ENCODE measurements at regions not wholly inside any gene's neighbourhood (a gene's known extent, or its start where the extent isn't known, plus 50 kb on each side); places are given as distances from the start of the nearest gene placed in this dataset.

- H3K27me3 Mint-ChIP-seq (ENCODE audit: insufficient read depth): peaks cover 5% of the 10 kb centered on the region
- H3K4me1 Mint-ChIP-seq: no peaks in the 10 kb centered on the region
- no peak for TF ChIP-seq CTCF (conservative IDR thresholded peaks at IDR 0.05)
- H3K4me3 Mint-ChIP-seq: no peak overlapping the region
- DNase-seq: peak; percentile 30
- no peak overlapping the region for H3K4me3 ChIP-seq (ENCODE audit: low read length)
- no peaks in the 10 kb centered on the region for H3K27me3 ChIP-seq (ENCODE audit: control insufficient read depth, insufficient read depth, low read length, poor library complexity, severe bottlenecking)
- H3K27ac Mint-ChIP-seq: no peak overlapping the region
- H3K9ac ChIP-seq (ENCODE audit: extremely low read depth, low read length, poor library complexity, severe bottlenecking): no peak overlapping the region
- H3K9me3 ChIP-seq (ENCODE audit: control insufficient read depth, low read length): no peaks in the 10 kb centered on the region
- peaks cover 6% of the 10 kb centered on the region for H3K9me3 Mint-ChIP-seq
- no peaks in the 10 kb centered on the region for H3K36me3 Mint-ChIP-seq (ENCODE audit: low read depth)
- 85 to 88% methylated on average over 8 to 12 of the region's 12 CpGs for WGBS, 2 experiments (ENCODE audit: insufficient coverage in 1 of 2, insufficient read length in 1 of 2)
- H3K36me3 ChIP-seq (ENCODE audit: control insufficient read depth, insufficient read depth, low read length): no peaks in the 10 kb centered on the region
- H3K4me1 ChIP-seq (ENCODE audit: control insufficient read depth, insufficient read depth, low read length): no peaks in the 10 kb centered on the region
- no peak overlapping the region for H3K27ac ChIP-seq (ENCODE audit: low read depth, low read length)
Measured at GRCh38 chr5:178797101-178797521, 62.6 kb upstream of the ZNF354B start.

- WGBS, 2 experiments (ENCODE audit: insufficient coverage in 1 of 2, insufficient read length in 1 of 2): 84 to 90% methylated on average over 15 to 17 of the region's 17 CpGs
Measured at GRCh38 chr5:178796165-178796945, 63.4 kb upstream of the ZNF354B start.

GRCh38 chr5:178794433-178794832, 64.0 kb upstream of the ZNF354A start:
- Histone ChIP-seq H3K4me3 (ENCODE audit: low read length) (no peak overlapping the region), H3K9ac (ENCODE audit: extremely low read depth, low read length, poor library complexity, severe bottlenecking) (no peak overlapping the region), H3K27me3 (ENCODE audit: control insufficient read depth, insufficient read depth, low read length, poor library complexity, severe bottlenecking) (no peaks in the 10 kb centered on the region), H3K4me1 (ENCODE audit: control insufficient read depth, insufficient read depth, low read length) (no peaks in the 10 kb centered on the region), H3K27ac (ENCODE audit: low read depth, low read length) (no peak overlapping the region), H3K36me3 (ENCODE audit: control insufficient read depth, insufficient read depth, low read length) (no peaks in the 10 kb centered on the region), H3K9me3 (ENCODE audit: control insufficient read depth, low read length) (peaks cover 3% of the 10 kb centered on the region)
- Mint-ChIP-seq H3K4me3 (no peak overlapping the region), H3K9me3 (peaks cover under 1% of the 10 kb centered on the region), H3K27me3 (ENCODE audit: insufficient read depth) (peaks cover 5% of the 10 kb centered on the region), H3K4me1 (no peaks in the 10 kb centered on the region), H3K27ac (no peak overlapping the region), H3K36me3 (ENCODE audit: low read depth) (no peaks in the 10 kb centered on the region)
- no peak for TF ChIP-seq CTCF (conservative IDR thresholded peaks at IDR 0.05)
- WGBS, 2 experiments (ENCODE audit: insufficient coverage in 1 of 2, insufficient read length in 1 of 2): 92 to 95% methylated on average over 16 of the region's 16 CpGs
- no peak for DNase-seq

More at GRCh38 chr5:178796165-178796945, 63.4 kb upstream of the ZNF354B start:
- Mint-ChIP-seq H3K4me1 (no peaks in the 10 kb centered on the region), H3K27ac (no peak overlapping the region), H3K27me3 (ENCODE audit: insufficient read depth) (peaks cover 5% of the 10 kb centered on the region), H3K36me3 (ENCODE audit: low read depth) (no peaks in the 10 kb centered on the region), H3K9me3 (peaks cover 6% of the 10 kb centered on the region), H3K4me3 (no peak overlapping the region)
- Histone ChIP-seq H3K9ac (ENCODE audit: extremely low read depth, low read length, poor library complexity, severe bottlenecking) (no peak overlapping the region), H3K27me3 (ENCODE audit: control insufficient read depth, insufficient read depth, low read length, poor library complexity, severe bottlenecking) (no peaks in the 10 kb centered on the region), H3K27ac (ENCODE audit: low read depth, low read length) (no peak overlapping the region), H3K4me1 (ENCODE audit: control insufficient read depth, insufficient read depth, low read length) (no peaks in the 10 kb centered on the region), H3K36me3 (ENCODE audit: control insufficient read depth, insufficient read depth, low read length) (no peaks in the 10 kb centered on the region), H3K9me3 (ENCODE audit: control insufficient read depth, low read length) (no peaks in the 10 kb centered on the region), H3K4me3 (ENCODE audit: low read length) (no peak overlapping the region)
- DNase-seq: peak; percentile 10
- no peak for TF ChIP-seq CTCF (conservative IDR thresholded peaks at IDR 0.05)

Data from endodermal cell (in vitro differentiated cells).